Type B pancreatic cell (in vitro differentiated cells): ENCODE measurements at regions not wholly inside any gene's neighbourhood (a gene's known extent, or its start where the extent isn't known, plus 50 kb on each side); places are given as distances from the start of the nearest gene placed in this dataset.

Source experiments
- DNase-seq: peaks from one replicate; pipeline ENCODE4 v3.0.0; 2021; ENCODE audit warnings: mixed read lengths; ENCODE audit not compliant: unreplicated experiment; ENCODE audit errors: extremely low spot score
- H3K27ac Mint-ChIP-seq: 2 replicates; pipeline ENCODE4 v1.8.0; 2021; ENCODE audit warnings: mild to moderate bottlenecking, mixed read lengths
- H3K27me3 Mint-ChIP-seq: 2 replicates; pipeline ENCODE4 v1.8.0; 2021; ENCODE audit warnings: mixed read lengths
- H3K36me3 Mint-ChIP-seq: 2 replicates; pipeline ENCODE4 v1.8.0; 2021; ENCODE audit warnings: mixed read lengths
- H3K4me1 Mint-ChIP-seq: one replicate; pipeline ENCODE4 v1.8.0; 2021; ENCODE audit warnings: mixed read lengths; ENCODE audit not compliant: unreplicated experiment
- H3K4me3 Mint-ChIP-seq: 2 replicates; pipeline ENCODE4 v1.8.0; 2021; ENCODE audit warnings: mild to moderate bottlenecking, mixed read lengths
- H3K9me3 Mint-ChIP-seq: 2 replicates; pipeline ENCODE4 v1.8.0; 2021; ENCODE audit warnings: mixed read lengths
- CTCF ChIP-seq: fragments of 200-600 bp; sonication (generic); conservative IDR thresholded peaks from 2 replicates; pipeline ENCODE4 v1.5.0; 2021; ENCODE audit warnings: antibody characterized with exemption, mild to moderate bottlenecking

DNA sequence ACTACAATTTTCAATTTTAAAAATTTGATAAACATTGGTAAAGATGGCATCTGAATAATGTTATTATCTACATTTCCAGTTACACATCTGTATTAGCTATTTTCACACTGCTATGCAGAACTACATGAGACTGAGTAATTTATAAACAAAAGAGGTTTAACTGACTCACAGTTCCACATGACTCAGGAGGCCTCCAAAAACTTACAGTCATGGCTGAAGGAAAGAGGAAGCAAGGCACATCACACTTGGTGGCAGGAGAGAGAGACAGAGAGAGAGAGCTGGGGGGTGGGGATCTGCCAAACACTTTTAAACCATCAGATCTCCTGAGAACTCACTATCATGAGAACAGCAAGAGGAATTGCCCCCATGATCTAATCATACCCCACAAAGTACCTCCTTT lies 850.0 kb downstream of the LTN1 start:
- Mint-ChIP-seq H3K36me3 (no peaks in the 10 kb centered on the region), H3K4me3 (no peak overlapping the region), H3K27me3 (no peaks in the 10 kb centered on the region), H3K9me3 (peaks cover 14% of the 10 kb centered on the region), H3K27ac (no peak overlapping the region), H3K4me1 (no peaks in the 10 kb centered on the region)
- no peak for DNase-seq
- TF ChIP-seq CTCF, result no peak

DNA sequence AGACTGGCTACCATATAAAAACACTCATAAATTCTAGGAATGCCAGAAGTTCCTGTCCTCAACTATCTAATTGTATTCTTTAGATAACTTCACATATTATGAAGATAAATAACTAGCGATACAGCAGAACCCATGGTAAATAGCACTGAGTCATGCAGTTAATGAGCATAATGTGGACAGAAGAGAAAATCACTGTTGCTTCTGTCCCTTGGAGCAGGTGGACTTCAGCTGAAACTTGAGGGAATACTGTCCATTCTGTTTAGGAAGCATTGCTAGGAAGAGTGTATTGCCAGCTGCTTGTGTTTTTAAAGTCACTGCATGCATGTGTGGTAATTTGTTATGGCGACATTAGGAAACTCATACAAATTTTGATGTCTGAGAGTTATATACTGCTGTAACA lies 854.4 kb downstream of the LTN1 start:
- TF ChIP-seq CTCF, result no peak
- Mint-ChIP-seq H3K9me3 (peaks cover 14% of the 10 kb centered on the region), H3K27ac (no peak overlapping the region), H3K4me1 (no peaks in the 10 kb centered on the region), H3K4me3 (no peak overlapping the region), H3K27me3 (no peaks in the 10 kb centered on the region), H3K36me3 (no peaks in the 10 kb centered on the region)
- no peak for DNase-seq

DNA sequence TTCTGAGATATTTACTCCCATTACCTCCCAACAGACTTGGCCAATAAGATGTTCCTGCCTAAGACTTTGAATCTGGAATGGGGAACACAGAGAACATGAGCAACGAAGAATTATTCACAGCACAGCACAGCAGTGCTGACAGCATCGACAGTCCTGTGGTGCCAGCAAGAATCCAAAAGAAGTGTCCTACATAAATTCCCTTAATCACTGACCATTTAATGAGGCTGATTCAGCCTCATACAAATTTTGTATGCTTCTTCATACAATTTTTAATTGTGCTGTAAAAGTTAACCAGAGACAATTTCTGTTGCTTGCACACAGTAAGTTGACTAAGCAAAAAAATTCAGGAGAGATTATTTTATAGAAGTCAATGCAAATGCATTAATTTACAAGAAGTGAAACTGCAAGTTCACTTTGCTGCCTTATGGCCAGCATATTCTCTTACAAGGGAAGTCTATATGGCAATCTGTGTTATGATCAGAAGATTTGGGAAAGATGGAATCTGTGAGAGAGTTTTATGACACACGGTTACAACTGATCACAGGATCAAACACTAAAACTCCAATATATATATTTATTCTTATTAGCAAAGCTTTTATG lies 855.9 kb downstream of the LTN1 start:
- no peak for DNase-seq
- Mint-ChIP-seq H3K9me3 (peaks cover 20% of the 10 kb centered on the region), H3K27ac (no peak overlapping the region), H3K4me3 (no peak overlapping the region), H3K36me3 (no peaks in the 10 kb centered on the region), H3K27me3 (no peaks in the 10 kb centered on the region), H3K4me1 (no peaks in the 10 kb centered on the region)
- TF ChIP-seq CTCF, result no peak

GRCh38 chr21:28135646-28136045 lies 857.0 kb downstream of the LTN1 start:
- TF ChIP-seq CTCF, result no peak
- Mint-ChIP-seq H3K27me3 (no peaks in the 10 kb centered on the region), H3K9me3 (peaks cover 20% of the 10 kb centered on the region), H3K4me1 (no peaks in the 10 kb centered on the region), H3K36me3 (no peaks in the 10 kb centered on the region), H3K27ac (no peak overlapping the region), H3K4me3 (no peak overlapping the region)
- DNase-seq, result no peak

DNA sequence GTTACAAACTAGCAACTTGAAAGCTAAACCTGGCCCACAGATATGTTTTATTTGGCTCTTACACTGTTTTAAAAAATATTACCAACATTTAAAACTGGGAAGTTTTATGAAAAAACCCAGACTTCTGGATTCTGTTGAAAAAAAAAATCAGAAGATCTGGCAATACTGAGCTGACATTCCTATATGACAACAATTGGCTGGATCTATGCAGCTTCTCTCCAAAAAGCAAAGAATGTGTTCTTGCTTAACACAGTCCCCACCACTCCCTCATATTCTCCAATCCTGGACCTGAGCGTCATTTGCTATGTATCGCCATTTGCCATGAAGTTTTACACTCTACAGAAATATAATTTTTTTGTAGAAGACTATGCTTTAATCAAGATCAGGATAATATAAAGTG lies 859.6 kb downstream of the LTN1 start:
- H3K4me3 Mint-ChIP-seq, result no peak overlapping the region

More for the DNA sequence above, 859.6 kb downstream of the LTN1 start:
- H3K27me3 Mint-ChIP-seq, result no peaks in the 10 kb centered on the region
- peaks cover 6% of the 10 kb centered on the region for H3K9me3 Mint-ChIP-seq
- no peak overlapping the region for H3K27ac Mint-ChIP-seq
- TF ChIP-seq CTCF, result no peak
- H3K4me1 Mint-ChIP-seq, result no peaks in the 10 kb centered on the region
- H3K36me3 Mint-ChIP-seq, result no peaks in the 10 kb centered on the region
- DNase-seq, result no peak
